Duodenal mucosa (tissue), 2 donors: ENCODE measurements at regions not wholly inside any gene's neighbourhood (a gene's known extent, or its start where the extent isn't known, plus 50 kb on each side); places are given as distances from the start of the nearest gene placed in this dataset.

Source experiments
- H3K27ac ChIP-seq: one replicate; pipeline ENCODE4 v1.7.0; 2013; ENCODE audit warnings: low read depth, low read length
- H3K27me3 ChIP-seq, 2 donors: one replicate each; pipeline ENCODE4 v1.7.0; 2013; ENCODE audit warnings: low read length in 2 of 2, control low read depth in 1 of 2; ENCODE audit not compliant: insufficient read depth in 2 of 2, control insufficient read depth in 1 of 2
- H3K36me3 ChIP-seq, 2 donors: one replicate each; pipeline ENCODE4 v1.7.0; 2013; ENCODE audit warnings: low read length in 2 of 2, control low read depth in 1 of 2; ENCODE audit not compliant: insufficient read depth in 2 of 2, control insufficient read depth in 1 of 2
- H3K4me1 ChIP-seq, 2 donors: one replicate each; pipeline ENCODE4 v1.7.0; 2013; ENCODE audit warnings: low read length in 2 of 2, control low read depth in 1 of 2; ENCODE audit not compliant: insufficient read depth in 2 of 2, control insufficient read depth in 1 of 2
- H3K4me3 ChIP-seq, 2 donors: one replicate each; pipeline ENCODE4 v1.7.0; 2013; ENCODE audit warnings: low read length in 2 of 2, low read depth in 1 of 2
- H3K9ac ChIP-seq, 2 donors: one replicate each; pipeline ENCODE4 v1.7.0; 2013; ENCODE audit warnings: low read length in 2 of 2, low read depth in 1 of 2
- H3K9me3 ChIP-seq, 2 donors: one replicate each; pipeline ENCODE4 v1.7.0; 2013; ENCODE audit warnings: low read length in 2 of 2, control low read depth in 1 of 2; ENCODE audit not compliant: control insufficient read depth in 1 of 2

- Histone ChIP-seq H3K4me1 (no peaks in the 10 kb centered on the region), H3K27me3 (no peaks in the 10 kb centered on the region), H3K27ac (no peak overlapping the region), H3K9me3 (no peaks in the 10 kb centered on the region), H3K36me3 (no peaks in the 10 kb centered on the region), H3K9ac (no peak overlapping the region), H3K4me3 (no peak overlapping the region)
Measured at GRCh38 chr20:17793986-17794385, 94.2 kb downstream of the BANF2 start.

GRCh38 chr20:17790296-17790695 is 90.5 kb downstream of the BANF2 start:
- H3K36me3 ChIP-seq = no peaks in the 10 kb centered on the region
- no peaks in the 10 kb centered on the region for H3K27me3 ChIP-seq
- H3K9me3 ChIP-seq = no peaks in the 10 kb centered on the region
- no peaks in the 10 kb centered on the region for H3K4me1 ChIP-seq
- no peak overlapping the region for H3K9ac ChIP-seq
- no peak overlapping the region for H3K4me3 ChIP-seq
- H3K27ac ChIP-seq = no peak overlapping the region

GRCh38 chr20:17787816-17788215 is 88.0 kb downstream of the BANF2 start:
- Histone ChIP-seq H3K4me1 (no peaks in the 10 kb centered on the region), H3K27me3 (no peaks in the 10 kb centered on the region), H3K36me3 (no peaks in the 10 kb centered on the region), H3K9ac (no peak overlapping the region), H3K4me3 (no peak overlapping the region), H3K9me3 (no peaks in the 10 kb centered on the region), H3K27ac (no peak overlapping the region)

- no peak overlapping the region for H3K9ac ChIP-seq
- H3K4me3 ChIP-seq = no peak overlapping the region
- H3K27me3 ChIP-seq = no peaks in the 10 kb centered on the region
- no peaks in the 10 kb centered on the region for H3K4me1 ChIP-seq
- H3K36me3 ChIP-seq = no peaks in the 10 kb centered on the region
- no peaks in the 10 kb centered on the region for H3K9me3 ChIP-seq
- H3K27ac ChIP-seq = no peak overlapping the region
Measured at GRCh38 chr20:17786221-17786718, 86.5 kb downstream of the BANF2 start.
